Glomerular visceral epithelial cell (primary cell): ENCODE measurements at regions not wholly inside any gene's neighbourhood (a gene's known extent, or its start where the extent isn't known, plus 50 kb on each side); places are given as distances from the start of the nearest gene placed in this dataset.

Source experiments
- DNase-seq: peaks from one replicate; pipeline ENCODE4 v3.0.0-alpha.2; 2016; ENCODE audit errors: extremely low spot score

DNA sequence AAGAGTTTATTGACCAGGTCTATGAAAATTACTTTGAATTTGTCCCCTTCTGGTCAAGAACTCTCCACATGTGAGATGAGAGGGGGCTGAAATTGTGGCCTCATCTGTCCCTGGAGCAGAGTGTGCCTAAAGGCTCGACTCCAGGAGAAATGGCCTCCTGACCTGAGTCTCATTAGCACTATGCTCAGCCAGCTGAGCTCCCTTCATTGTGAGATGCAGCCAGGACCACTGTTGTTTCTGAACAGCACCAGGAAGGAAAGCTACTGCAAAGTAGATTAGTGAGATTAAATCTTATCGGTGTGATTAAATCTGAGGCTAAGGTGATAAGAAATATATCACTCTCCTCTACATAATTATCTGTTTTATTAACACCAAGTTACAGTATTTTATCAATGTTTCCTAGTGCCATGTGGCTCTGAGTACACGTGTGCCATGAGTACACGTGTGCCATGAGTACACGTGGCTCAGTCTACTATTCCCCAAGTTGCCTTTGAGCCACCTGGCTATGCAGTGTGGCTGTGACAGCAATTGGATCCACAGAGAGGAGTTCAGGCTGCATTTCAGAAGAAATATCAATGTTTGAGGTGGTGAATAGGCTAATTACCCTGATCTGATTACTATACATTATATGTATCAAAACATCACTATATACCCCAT is 126.9 kb downstream of the IPMK start:
- no peak for DNase-seq

DNA sequence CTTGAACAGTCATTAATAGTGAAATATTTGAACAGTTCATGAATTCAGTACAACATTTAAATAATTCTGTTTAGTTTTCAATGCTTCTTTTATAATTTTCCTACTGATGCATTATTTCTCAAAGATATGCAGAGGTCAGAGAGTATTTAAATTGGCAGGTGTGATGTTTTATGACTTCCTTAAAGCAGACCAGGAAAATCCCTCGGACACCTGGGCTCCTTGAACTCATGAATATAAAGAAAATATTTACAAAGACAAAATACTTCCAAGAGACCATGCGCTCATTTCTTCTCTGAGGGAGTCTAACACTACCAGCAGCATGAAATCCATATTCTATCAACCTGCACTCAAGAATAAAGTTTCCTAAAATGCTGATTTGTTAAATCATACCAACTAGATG is 127.6 kb downstream of the IPMK start:
- DNase-seq = no peak

DNA sequence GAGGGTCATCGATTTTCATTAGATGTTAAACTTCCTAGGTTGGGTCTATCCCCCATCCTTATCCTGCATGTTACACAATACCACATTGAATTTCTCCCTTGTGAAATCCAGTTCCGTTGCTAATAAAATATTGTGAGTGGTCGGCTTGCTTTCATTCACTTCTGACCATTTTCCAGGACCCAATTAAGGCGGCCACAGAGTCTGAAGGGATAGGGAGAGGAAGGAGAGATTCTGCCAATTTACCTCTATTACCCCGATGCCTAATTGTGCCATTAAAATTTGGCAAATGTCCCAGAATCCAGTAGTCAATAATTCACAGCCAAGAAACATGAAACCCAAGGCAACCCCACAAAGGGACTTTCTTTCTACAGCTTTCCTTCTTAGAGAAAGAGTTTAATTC is 129.9 kb downstream of the IPMK start:
- DNase-seq = peak; percentile 21

DNA sequence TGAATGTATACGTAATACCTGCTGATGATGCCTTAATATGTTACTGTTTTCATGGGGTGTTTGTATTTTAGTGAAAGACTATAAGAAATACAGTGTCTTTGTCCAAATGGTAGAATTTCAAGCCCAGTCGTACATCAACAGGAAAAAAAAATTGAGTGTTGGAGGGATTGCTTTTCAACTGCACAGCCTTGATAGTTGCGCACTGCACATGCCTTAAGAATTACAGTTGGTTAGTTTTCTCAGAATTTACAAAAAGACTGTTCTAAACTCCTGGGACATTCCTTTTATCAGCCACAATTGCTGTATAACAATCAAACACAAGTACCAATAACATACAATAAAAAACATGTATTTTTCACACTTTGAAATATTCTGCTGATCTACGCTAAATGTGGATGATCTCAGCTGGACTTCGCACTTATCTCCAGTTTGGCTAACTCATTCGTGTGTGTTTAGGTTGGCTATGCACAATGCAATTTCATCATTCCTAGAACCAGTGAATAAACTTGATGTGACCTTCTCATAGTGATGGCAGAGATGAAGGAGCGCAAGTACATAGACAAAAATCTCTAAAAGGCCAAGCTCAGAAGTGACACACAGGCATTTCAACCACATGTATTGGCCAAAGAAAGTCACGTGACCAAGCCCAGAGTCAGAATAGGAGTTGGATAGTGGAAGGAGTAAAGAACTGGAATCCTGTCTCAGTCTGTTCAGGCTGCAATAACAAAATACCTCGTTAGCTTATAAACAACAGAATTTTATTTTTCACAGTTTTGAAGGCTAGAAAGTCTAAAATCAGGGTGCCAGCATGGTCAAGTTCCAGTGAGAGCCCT is 152.3 kb downstream of the IPMK start:
- no peak for DNase-seq

DNA sequence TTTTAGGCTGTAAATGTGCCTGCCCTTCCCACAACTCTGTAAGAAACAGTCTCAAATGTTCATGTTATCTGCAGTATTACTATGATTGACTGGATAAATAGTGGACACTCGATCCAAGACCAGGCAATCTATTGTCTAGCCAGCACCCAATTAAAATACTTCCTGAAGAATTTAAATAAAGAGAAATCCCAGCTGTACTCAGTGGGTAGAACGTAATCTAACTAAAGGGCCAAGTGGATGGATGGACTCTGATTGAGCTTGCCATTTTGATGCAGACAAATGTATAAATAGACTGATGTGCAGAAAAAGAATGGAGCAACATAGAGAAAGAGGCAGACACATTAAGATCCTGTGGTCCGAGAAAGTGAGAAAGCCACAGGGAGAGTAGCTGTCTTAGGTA is 158.0 kb downstream of the IPMK start:
- no peak for DNase-seq

DNA sequence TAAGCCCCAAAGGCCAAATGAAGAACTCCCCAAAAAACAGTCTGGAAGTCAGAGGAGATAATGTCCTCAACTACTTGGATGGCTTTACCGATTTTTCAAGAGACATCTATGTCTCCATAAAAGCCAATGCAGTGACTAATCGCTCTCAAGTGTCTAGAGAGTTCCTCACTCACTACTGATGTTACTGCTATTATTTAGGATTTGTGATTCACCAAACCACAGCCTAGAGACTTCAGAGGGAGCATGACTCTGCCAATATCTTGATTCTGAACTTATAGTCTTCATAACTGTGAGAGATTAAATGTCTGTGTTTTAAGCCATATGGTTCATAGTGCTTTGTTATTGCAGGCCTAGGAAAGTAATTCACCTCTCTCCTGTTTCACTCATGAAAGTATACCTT is 160.2 kb downstream of the IPMK start:
- DNase-seq = peak; percentile 58

DNA sequence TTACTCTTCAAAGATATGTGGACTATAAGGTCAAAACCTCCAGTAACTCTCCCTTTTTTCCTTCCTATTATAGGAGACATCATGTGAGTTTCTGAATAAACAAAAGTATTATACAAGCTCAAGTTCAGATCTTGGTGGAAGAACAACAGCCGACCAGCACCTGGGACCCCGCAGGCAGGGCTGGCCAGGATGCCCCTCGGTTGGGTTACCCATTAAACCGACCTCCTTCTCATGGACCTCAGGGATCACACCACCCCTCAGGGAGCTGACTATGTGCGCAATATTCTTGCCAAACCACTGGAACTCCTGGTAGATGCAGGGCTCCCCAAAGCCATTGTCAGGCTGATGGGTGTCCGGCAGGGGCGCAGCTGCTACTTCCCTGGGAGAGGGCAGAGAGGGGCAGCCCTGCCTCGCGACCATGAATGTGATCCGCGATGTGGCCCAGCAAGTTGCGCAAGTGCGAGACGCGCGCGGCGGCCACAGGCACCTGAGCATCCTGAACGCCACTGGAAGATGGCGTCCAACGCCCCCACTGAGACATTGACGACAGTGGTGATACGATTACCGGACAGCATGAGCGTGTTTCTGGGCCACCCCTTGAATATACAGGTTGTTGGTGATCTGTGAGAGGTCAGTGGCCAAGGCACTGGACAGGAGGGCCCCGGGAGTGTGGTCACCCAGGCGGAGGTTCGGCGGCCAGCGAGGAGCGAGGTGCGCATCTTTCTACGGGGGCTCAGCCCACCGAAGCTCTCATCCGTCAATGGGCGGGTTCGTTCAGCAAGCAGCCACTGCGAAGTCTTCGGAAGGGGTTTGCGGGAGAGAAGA is 161.3 kb downstream of the IPMK start:
- DNase-seq = no peak

DNA sequence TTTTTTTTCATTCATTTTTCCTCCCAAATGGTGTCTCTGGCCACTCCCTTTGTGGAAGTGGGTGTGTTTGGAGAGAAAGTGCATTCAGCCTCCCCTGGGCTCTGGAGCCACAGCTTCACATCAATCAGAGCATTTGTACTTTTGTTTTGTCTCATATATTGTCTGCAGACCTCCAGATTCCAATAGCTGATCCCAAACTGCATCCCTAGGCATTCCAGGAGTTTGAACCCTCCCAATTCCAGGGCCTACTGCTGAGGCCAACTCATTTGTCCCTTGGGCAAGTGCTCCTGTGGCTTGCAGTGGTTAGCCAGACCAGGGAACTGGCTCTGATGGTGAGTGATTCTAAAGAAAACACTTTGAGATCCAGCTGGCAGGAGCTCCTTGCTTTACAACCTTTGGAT is 163.3 kb downstream of the IPMK start:
- no peak for DNase-seq

DNA sequence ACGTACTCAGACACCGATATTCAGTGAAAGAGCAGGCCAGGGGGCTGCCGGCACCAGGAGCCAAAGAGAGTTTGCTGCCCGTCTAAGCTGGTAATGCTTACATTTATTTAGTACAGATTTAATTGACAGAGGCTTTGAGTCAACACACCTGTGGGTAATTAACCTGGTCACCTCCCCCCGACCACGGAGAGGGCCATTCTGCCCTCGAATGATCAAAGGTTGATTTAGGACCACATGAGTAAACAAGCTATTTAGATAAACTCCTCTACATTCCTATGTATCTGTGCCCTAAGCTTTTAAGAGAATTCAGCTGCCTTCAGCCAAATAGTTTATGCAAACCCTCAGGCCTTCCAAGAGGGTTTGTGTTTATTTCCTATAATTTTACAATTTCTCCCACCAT is 164.8 kb downstream of the IPMK start:
- no peak for DNase-seq

DNA sequence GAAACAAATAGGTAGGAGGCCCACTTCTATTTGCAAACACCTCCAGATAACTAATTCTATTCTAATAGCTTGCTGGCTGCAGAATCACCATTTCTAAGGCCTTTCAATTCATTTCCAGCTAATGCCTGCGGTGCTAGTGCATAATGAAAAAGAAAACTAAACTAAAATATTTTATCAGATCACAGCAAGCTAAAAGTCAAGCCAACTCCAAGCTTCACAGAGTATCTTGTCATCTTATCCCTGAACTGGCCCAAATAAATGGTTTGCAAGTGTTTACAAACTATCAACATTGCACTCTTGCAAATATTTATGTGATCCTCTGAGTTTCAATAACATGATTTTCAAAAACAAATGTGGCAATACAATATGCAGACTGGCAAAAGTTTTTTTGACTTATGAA is 166.0 kb downstream of the IPMK start:
- no peak for DNase-seq

DNA sequence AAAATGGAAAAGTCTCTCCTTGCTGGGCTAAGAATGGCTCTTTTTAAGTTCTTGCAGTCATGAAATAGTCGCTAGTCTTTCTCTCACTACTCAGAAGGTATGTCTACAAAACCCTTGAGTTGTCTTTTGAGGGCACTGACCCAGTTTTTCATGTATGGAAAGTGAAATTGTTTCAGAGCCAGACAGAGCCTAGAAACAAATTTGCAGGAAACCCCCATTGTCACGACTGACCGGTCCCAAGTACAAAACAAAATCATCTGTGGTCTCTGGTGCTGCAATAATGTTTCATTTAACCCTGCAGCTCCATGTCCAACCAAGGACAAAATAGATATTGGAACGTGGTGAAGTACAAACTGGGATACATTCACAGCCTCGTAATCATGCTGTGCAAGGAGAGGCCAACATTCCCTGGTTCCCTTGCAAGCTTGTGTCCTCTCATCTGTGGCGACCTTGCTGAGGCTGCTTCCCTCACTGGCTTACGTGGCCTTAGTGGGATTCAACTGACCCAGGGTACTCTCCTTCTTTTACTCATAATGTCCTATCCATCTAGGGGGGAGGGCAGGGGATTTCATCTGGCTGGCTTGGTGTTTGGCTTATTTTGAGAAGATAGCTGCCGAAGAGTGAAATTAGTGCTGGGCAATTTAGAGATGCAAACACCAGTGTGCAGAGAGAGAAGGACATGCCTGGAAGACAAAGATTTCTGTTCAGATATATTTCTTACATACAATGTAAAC is 172.5 kb downstream of the IPMK start:
- DNase-seq = no peak

DNA sequence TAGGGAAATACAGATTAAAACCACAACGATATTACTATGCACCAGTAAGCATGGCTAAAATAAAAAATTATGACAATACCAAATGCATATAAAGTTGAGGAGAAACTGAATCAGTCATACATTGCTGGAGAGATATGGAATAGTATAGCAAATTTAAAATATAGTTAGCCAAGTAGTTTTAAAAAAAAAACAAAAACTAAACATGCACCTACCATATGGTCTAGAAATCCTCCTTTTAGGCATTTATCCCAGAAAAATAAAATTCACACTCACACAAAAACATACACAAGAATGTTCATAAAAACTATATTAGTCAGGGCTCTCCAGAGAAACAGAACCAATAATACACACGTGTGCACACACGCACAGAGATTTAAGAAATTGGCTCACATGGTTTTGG is 175.8 kb downstream of the IPMK start:
- DNase-seq = no peak

DNA sequence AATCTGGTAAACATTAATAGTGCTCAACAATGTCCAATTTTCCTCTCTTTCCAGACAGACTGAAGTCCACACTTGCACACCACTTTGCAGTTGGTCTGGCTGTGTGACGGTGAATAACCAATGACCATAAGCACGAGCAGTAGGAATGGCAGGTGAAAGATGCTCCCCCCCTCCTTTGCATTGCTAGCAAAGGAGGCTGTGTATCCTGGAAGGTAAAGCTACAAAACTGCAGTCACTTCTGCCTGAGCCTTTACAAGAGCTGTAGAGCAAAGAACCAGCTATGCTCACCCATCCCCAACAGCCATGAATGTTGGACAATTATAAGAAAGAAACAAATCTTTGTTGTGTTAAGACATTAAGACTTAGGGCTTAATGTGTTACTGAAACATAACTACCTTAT is 178.0 kb downstream of the IPMK start:
- DNase-seq = no peak

DNA sequence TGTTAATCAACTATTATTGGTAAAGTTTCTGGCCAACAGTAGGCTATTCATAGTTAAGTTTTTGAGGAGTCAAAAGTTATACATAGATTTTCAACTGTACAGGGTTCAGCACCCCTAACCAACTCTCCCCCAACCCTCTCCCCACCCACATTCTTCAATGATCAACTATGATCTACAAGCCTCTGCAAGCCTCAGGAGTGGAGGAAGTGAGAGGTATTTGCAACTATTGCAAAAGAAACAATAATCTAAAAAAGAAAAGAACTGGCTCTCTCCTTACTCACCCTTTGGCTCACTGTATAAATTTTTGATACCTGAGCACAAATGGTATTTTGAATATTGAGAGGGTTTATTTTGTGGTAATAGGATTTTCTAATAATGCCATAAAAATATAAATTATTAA is 179.8 kb downstream of the IPMK start:
- no peak for DNase-seq

DNA sequence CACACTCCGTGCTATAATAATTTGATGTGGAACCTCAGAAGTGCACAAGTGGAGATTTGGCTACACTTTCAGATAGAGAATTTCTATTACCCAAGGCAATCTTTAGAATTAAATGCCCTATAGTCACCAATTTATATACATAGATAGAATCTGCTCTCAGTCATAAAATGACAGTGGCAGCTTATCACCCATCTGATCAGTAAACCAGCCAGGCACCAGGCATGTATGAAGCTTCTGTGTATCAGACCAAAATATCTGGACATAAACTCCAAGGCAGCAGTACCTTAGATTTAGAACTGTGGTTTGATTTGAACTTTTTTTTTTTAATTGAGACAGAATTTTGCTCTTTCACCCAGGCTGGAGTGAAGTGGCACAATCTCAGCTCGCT is 180.9 kb downstream of the IPMK start:
- no peak for DNase-seq

DNA sequence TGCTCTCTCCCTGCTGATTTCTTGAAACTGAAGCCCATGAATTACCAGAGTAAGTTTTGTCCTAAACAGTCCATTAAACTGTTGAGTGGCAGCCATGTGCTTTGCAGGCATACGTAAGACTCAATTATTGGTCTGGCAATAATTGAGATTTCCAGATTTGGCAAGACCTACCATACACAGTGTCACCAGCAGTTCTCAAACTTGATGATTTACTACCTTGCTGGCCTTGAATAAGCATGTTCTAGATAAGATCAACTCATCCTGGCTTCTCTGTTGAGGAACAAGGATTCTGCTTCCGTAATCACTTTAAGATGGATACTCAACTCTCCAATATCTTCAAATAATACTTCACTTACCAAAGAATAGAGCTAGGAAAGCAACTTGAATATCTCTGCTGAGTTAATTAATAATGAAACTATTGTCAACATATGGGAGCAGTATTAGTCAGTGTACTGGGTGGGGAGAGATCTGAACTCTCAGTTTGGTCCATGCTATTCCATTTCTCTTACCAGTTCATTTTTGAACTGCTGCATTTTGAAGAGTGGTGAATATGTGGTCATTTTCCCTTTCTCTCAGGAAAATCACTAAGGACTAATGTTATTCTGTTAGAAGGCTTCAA is 181.4 kb downstream of the IPMK start:
- no peak for DNase-seq

DNA sequence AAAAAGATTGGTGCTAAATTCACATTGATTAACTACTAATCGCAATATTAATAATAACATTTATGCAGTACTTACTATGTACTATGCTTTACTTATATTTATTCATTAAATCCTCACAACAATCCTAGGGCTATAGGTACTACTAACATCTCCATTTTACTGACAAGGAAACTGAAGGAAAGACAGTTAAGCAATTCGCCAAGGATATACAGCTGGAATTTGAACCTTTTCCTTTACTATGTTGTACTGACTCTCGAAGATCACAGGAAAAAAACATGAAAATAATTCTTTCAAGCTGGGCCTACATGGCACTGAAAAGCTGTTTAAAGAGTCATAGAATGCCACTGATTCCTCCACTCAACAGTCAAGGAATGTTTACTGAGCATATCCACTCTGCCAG is 185.4 kb downstream of the IPMK start:
- no peak for DNase-seq

DNA sequence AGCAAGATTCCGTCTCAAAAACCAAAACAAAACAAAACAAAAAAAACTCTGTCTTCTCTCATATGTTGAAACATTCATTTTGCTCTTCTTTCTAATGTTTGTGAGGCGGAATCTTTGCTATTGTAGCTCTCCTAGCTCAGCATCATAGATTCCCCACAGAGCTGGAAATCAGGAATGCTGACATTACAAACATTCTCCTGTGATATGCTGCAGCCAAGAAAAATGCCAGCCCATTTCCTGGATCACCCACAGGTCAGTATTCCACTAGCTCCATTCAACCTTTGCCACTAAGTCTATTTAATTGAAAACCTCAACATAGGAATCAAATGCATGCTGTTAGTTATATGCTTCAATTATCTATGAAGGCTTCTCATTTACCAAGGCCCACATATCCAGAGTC is 186.3 kb downstream of the IPMK start:
- no peak for DNase-seq

DNA sequence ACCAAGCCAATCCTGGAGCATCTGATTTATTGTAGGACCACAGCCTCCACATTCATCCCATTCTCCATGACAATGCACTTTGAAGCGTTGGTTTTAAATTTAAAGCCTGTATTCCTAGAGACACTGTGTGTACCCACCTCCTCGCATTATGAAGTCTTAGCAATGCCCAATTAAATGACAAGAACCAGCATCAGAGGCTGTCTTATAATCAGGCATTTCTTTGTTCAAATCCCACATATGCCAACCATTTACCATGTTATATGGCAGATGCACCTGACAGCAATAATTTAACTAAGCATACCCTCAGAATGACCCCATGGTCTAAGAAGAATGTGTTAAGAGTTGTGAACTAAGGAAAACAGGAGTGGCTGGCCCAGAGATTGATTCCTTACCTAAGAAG is 188.2 kb downstream of the IPMK start:
- no peak for DNase-seq

DNA sequence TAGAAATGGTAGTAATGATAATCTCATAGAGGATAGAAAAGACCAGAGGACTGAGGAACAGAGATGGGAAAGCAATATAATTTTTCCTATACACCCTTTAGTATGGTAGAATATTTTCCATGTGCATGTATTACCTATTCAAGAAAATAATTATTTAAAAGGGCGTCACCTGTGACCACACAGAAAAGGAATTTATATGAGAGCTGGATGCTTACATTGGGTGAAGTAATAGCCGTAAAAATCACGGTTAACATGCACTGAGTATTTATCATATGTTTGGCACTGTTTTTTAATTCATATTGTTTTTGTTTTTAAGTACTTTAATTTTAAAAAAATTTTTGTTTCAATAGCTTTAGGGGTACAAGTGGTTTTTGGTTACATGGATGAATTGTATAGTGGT is 195.1 kb downstream of the IPMK start:
- DNase-seq = no peak

DNA sequence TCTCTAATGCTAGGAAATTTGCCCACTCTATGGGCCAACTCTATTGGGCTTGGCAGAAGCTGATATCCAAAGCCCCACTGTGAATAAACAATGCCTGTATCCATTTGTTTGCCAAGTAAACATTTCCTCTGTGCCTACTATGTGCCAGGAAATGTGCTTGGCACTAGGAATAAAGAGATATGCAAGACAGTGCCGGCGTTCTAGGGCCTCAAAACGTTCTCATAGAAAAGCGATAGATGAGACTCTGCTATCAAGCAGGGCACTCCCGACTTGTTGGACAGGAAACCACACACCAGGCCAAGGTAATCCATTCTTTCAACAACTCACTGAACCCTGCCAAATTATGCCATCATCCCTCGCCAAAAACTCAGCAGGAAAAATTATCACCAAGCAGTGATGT is 196.7 kb downstream of the IPMK start:
- no peak for DNase-seq

DNA sequence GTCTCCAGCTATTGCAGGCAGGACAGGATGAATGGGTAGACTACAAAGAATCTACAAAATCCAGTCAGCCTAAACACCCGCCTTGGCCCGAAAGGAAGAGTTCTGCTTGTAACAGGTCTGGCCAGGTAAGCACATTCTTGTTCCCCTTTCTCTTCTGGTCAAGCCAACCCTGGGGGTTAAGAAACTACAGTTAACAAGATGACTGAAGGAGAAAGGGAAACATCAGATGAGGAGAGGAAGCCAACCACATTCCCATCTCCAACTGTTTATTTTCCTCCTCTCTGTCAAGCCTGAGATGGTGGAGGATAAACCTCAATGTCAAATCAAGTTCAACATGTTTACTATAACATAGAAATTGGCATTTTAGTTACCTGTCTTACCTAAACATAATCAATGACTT is 198.9 kb downstream of the IPMK start:
- DNase-seq = no peak
